Stimulated activated CD8-positive, alpha-beta memory T cell treated with anti-CD3 and anti-CD28 coated beads, Interleukin-2, amount 100 ng/mL, for 1 hour (primary cell): ENCODE measurements at regions not wholly inside any gene's neighbourhood (a gene's known extent, or its start where the extent isn't known, plus 50 kb on each side); places are given as distances from the start of the nearest gene placed in this dataset.

Source experiments
- DNase-seq, 2 donors: peaks; one replicate each; pipeline ENCODE4 v3.0.0-alpha.2; 2020; ENCODE audit warnings: low read depth in 2 of 2

DNA sequence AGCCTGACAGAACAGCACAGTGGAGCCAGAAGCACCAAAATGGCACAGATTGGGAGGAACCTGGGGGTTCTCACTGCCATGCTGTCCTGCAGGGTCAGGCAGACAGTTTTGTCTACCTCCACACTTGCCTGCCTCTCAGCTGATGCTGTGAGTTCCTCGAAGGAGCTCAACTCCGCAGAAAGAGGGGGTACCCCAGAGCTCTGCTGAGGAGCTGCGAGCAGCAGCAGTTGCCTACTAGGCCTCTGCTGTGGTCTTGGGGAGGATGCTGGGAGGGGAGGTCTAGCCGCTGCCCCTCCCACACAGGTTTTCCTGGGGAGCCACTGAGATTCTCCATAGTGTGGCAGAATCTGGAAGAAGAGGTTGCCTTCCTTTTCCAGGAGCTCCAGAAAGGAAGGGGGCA, 192.5 kb downstream of the FOXD2 start:
- DNase-seq = no peak

GRCh38 chr1:47631411-47631995, 193.7 kb downstream of the FOXD2 start:
- no peak for DNase-seq

DNA sequence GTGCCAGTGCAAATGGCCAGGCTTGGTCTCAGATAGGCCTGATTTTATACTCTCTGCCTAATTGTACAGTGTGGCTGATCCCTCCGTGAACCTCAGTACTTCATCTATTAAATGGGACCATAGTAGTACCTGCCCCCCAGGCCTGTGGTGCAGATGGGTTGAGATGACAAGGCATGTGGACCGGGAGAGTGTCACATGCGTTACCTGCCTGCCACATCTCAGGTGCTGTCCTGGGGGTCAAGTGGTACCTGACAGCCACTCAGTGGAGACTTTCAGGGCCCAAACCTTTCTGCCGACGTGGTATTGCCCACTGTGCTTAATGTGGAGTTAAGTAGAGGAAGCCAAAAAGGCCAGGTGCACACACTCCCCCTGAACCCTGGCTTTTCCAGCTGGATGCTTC, 197.3 kb downstream of the FOXD2 start:
- DNase-seq = no peak

- no peak for DNase-seq
These were observed 197.8 kb downstream of the FOXD2 start for GRCh38 chr1:47635597-47635996.

GRCh38 chr1:47637111-47637685, 199.4 kb downstream of the FOXD2 start:
- no peak for DNase-seq

- DNase-seq = no peak
These were observed 200.4 kb downstream of the FOXD2 start for GRCh38 chr1:47638240-47638639.

DNA sequence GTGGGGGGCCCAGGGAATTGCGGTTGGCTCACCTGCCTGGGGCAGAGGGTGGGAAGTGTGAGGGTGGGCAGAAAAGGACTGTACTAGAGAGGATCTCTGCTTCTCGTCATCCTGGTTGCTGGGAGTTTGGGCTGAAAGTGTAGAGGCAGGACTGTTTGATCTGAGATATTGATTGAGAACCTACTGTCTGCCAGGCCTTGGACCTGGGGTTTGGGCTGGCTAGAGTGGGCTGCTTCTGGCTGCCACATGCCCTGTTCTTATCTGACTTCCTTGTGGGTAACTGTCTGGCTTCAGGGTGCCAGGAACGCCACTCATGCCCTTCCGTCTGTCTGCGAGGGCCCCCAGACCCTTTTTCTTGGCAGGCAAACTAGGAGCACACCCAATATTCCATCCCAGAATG, 200.9 kb downstream of the FOXD2 start:
- no peak for DNase-seq

DNA sequence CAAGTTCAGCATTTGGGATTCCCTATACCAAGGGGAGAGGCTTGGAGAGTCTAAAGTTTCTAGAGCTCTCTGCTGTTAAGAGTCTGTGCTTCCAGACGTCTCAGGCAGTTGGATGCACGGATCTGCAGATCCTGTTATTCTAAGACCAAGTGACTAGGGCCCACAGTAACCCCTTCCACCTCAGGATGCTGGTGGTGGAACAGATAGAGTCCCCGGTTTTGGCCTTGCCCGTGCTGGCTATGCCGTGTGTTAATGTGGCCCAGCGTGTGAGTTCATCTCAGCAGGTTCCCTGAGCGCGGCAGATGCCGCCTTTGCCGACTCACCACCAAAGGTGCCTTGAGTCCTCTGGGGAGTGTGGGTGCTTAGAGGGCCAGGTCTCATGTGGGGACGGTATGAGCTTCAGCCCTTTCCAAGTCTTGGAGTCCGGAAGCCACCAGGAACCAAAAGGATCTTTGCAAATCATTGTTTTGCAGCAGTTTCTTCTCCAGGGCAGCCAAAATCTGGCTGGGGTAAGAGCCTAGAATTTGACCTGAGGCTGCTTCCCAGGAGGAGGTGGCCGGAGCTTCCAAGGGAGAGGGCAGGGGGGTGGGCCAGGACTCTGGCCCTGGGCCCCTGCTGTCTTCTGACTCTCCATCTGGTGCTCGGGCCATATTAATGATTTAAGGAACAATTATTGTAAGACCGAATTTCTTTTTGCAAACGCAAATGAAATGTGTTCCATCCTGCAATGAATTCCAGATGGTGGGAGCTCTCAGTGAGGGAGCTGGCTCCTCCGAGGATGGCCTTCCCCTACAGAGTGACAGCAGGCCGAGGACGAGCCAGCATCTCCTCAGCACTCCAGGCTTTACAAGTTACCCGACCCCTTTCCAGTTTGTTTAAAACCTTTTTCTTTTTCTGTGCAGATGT, 205.7 kb downstream of the FOXD2 start:
- no peak for DNase-seq

- no peak for DNase-seq
These were observed 206.3 kb downstream of the FOXD2 start for GRCh38 chr1:47644212-47644573.

DNA sequence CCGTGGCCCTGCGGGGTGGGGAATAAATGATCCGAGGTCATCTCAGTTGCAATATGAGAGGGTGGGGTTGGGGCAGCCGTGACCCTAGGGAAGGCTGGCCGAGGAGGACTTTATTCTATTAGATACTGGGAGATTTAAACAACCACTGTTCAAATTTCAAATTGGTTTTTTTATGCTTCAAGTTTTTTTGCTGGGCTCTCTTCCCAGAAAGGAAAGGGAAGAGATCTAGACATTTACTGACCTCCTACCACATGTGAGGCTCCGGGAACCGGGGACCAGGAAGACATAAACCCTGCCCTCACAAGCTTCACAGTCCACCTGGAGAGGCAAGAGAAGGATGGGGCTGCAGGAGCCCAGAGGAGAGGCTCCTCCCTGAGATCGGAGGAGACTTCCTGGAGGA, 207.3 kb downstream of the FOXD2 start:
- DNase-seq = no peak

DNA sequence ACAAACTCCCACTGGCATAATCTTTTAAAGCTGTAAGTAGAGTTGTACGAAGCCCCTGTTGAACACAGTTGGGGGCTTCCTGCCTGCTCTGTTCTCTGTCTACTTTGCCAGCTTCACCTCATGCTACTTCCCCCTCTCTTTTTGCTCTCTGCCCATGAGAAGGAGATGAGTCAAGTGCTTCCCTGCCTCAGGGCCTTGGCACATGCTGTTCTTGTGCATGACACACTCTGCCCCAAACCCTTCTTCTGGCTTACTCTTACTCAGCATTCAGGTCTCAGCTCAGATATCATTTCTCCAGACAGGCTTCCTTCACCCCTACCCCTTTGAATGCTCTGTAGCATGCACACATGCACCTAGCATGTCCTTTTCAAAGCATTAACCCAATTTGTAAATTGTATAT, 208.8 kb downstream of the FOXD2 start:
- no peak for DNase-seq

DNA sequence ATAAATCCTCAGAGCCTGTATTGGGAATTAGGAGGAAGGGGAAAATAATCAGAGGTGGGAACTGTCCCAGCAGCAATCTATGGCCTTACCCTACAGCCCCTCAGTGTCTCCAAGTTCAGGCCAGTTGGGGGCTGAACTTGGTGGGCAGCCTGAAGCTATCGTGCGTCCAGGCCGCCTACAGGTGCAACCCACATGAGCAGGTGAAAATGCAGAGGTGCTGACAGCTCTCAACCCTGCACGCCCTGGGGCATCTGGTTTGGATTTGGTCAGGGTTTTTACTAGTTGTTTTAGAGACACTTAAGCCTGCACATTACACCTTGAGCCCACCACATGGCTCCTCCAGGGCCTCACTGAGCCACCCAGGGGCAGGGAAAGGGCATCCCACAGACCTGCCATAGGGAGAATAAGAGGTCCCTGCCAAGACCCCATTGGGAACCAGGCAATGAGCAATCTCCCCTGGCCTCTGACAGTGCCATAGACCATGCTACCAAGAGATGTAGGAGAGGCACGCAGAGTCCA, 209.5 kb downstream of the FOXD2 start:
- DNase-seq = no peak

GRCh38 chr1:47650205-47650604, 212.4 kb downstream of the FOXD2 start:
- DNase-seq = no peak

GRCh38 chr1:47650611-47651010, 212.8 kb downstream of the FOXD2 start:
- no peak for DNase-seq

- DNase-seq = no peak
These were observed 213.7 kb downstream of the FOXD2 start for GRCh38 chr1:47651311-47652089.

- no peak for DNase-seq
These were observed 217.9 kb downstream of the FOXD2 start for GRCh38 chr1:47655521-47656300.

DNA sequence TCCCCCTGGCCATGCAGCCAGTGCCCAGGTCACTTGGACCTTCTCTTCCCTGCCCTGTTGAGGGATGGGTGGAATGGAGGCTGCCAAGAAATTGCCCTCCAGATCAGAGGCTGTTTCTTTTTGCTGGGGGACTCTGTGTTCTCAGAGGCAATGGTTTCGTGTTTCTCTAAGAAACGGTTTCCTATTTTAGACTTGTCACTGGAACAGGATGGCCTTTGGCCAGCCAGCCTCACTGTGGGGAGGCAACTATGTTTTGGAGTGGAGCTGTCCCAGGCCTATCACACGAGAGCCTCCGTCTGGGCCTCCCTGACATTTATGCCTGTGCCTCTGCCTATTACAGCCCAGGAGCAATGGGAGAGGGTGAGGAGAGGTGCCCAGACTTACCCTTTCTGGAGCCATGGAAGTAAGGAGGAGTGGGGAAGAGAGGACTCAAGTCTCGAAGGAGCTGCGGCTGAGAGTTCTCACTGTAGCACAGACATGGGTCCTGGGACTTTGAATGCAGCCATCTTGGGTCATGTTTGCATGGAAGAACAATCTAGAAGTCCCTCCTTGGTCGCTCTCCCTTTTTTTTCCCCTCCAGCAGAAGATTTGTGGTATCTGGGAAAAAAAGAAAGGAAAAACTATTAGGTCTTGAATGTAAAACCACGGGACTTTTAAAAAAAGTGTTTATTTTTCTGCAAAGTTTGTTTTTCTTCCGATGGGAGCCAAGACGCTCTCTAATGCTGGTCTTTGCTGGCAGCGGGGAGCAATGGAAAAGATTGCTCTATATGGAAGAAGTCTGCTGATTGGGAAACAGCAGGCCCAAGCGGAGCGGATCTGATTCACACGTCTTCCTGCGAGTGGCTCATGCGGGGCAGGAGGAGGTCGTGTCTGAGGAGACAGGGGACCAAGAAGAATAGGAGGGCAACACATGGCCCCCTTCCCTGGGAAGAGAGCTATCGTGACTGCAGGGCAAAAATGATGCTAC, 219.2 kb downstream of the FOXD2 start:
- no peak for DNase-seq

DNA sequence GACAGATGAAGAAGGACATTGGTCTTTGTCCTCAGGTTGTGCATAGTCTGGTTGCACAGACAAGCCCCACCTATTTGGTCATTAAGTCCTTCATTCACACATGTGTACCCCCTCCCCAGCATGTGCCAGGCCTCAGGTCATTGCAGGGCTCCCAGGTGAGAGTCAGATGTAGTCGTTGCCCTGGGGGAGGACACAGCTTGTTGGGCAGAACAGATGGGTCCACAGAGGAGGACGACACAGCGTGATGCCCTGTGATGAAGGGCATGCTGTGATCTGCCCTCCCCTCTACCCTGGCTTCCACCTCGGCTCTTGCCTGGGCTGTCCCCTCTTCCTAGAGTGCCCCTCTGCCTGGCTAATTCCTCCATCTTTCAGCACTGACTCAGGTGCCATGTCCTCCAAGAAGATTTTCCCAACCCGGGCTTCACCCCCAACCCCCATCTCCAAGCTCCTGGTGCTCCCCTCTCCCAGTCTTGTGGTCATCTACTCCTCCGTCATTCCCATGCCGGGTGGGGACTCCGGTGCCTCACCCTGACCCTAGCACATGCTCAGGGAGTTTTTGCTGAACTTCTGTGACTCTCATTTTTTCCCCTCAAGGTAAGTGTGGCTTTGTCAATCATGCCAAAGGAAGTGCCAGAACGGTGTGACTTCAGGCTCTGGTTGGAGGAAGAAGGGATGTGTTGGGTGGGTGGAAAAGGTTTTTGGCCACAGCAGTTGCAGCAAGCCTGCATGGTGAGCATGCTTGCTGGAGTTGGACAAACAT, 220.5 kb downstream of the FOXD2 start:
- no peak for DNase-seq

GRCh38 chr1:47659146-47659545, 221.3 kb downstream of the FOXD2 start:
- no peak for DNase-seq
